Transverse colon (tissue), 4 donors: ENCODE measurements at regions not wholly inside any gene's neighbourhood (a gene's known extent, or its start where the extent isn't known, plus 50 kb on each side); places are given as distances from the start of the nearest gene placed in this dataset.

Experiments
- DNase-seq: peaks from one replicate; pipeline ENCODE4 v3.0.0-alpha.2; 2019
- H3K27ac ChIP-seq, 4 donors: fragments of 200-600 bp; sonication (generic); 2 replicates each; pipeline ENCODE4 v1.5.1; 2016 to 2018; ENCODE audit warnings: inconsistent platforms in 4 of 4
- H3K27me3 ChIP-seq: fragments of 200-600 bp; sonication (generic); 2 replicates; pipeline ENCODE4 v1.5.1; 2017; ENCODE audit warnings: inconsistent platforms
- H3K36me3 ChIP-seq, 4 donors: fragments of 200-600 bp; sonication (generic); 2 replicates each; pipeline ENCODE4 v1.5.1; 2017 to 2019; ENCODE audit warnings: inconsistent platforms in 4 of 4
- H3K4me1 ChIP-seq, 4 donors: fragments of 200-600 bp; sonication (generic); 2 replicates each; pipeline ENCODE4 v1.5.1; 2017 to 2020; ENCODE audit warnings: inconsistent platforms in 4 of 4
- H3K4me3 ChIP-seq, 4 donors: fragments of 200-600 bp; sonication (generic); 1 replicate in 1 of 4; 2 replicates in 3 of 4; pipeline versions ENCODE4 v1.5.1 to v1.6.1; 2017 to 2019; ENCODE audit warnings: inconsistent platforms in 4 of 4
- H3K9me3 ChIP-seq, 2 donors: fragments of 200-600 bp; sonication (generic); 2 replicates each; pipeline ENCODE4 v1.5.1; 2017 to 2019; ENCODE audit warnings: inconsistent platforms in 2 of 2
- CTCF ChIP-seq, 5 experiments: fragments of 200-600 bp in 3 of 5; fragments of 450-650 bp in 2 of 5; sonication (generic) in 3 of 5; IDR thresholded peaks; 1 replicate in 2 of 5; 2 replicates in 3 of 5; pipeline ENCODE4 v1.5.1; 2016 to 2017; ENCODE audit warnings: antibody characterized with exemption in 5 of 5, inconsistent platforms in 3 of 5, mild to moderate bottlenecking in 2 of 5, moderate library complexity in 1 of 5
- EP300 ChIP-seq: sonication (generic); formaldehyde crosslinking; IDR thresholded peaks from one replicate; pipeline ENCODE4 v1.6.1; 2017; ENCODE audit warnings: antibody characterized with exemption, low read depth
- POLR2A ChIP-seq: fragments of 450-650 bp; IDR thresholded peaks from one replicate; pipeline ENCODE4 v1.6.1; 2016; ENCODE audit warnings: antibody characterized with exemption, mild to moderate bottlenecking, moderate library complexity
- POLR2AphosphoS5 ChIP-seq, 3 donors: sonication (generic); formaldehyde crosslinking; IDR thresholded peaks; one replicate each; pipeline ENCODE4 v1.6.1; 2016; ENCODE audit warnings: antibody characterized with exemption in 3 of 3
- WGBS, 2 donors: methylation state at CpG; one replicate each; pipeline ENCODE4 v1.1.5; 2018; ENCODE audit warnings: low coverage in 1 of 2; 5-methylcytosine and 5-hydroxymethylcytosine counted together
- in situ Hi-C, 4 donors: fragments of 200-750 bp; cut with MboI; loops; one replicate each; pipeline versions ENCODE4 v1.15.0 to v1.15.1; 2017; ENCODE audit warnings: low sequenced_read_pairs in 3 of 4, low pct_ligation_motif_present in 1 of 4, low pct_unique_long_range_greater_than_20kb in 1 of 4
- intact Hi-C: fragments of 100-400 bp; cut with DNase I; formaldehyde crosslinking; loops from one replicate; pipeline ENCODE4 v1.15.1; 2023; ENCODE audit warnings: low total_unique reads

GRCh38 chr2:150612957-150613710 is 125.7 kb upstream of the RND3 start:
- Histone ChIP-seq H3K36me3 (no peaks in the 10 kb centered on the region), H3K4me1 (peaks cover 0 to 6% (median 2%) of the 10 kb centered on the region in 4 donors), H3K9me3 (no peaks in the 10 kb centered on the region), H3K27me3 (no peaks in the 10 kb centered on the region), H3K4me3 (no peak overlapping the region), H3K27ac (no peak overlapping the region)
- 45 to 46% methylated on average over 4 to 7 of the region's 7 CpGs for WGBS, 2 donors
- TF ChIP-seq POLR2AphosphoS5 (IDR thresholded peaks at IDR 0.05): no peak
- TF ChIP-seq CTCF (IDR thresholded peaks at IDR 0.05): no peak
- TF ChIP-seq POLR2A: no peak
- no peak for TF ChIP-seq EP300
- intact Hi-C loops (no loop called here), in situ Hi-C loops (loop anchor here in 2 of 4 donors (10.0 to 25.0 kb wide), 4 partner anchors 101 to 1026 kb away; partner anchors contain the start of gene MMADHC (in 1 of the 2))
- no peak for DNase-seq

- TF ChIP-seq EP300 (no peak), CTCF (IDR thresholded peaks at IDR 0.05) (peak; percentile 39 to 64 (median 49))
- Histone ChIP-seq H3K4me1 (peaks cover 0 to 6% (median 2%) of the 10 kb centered on the region in 4 donors), H3K27me3 (no peaks in the 10 kb centered on the region), H3K4me3 (no peak overlapping the region), H3K36me3 (no peaks in the 10 kb centered on the region), H3K9me3 (no peaks in the 10 kb centered on the region), H3K27ac (no peak overlapping the region)
- in situ Hi-C loops (loop anchor here in 2 of 4 donors (10.0 to 25.0 kb wide), 4 partner anchors 98 to 1023 kb away; partner anchors contain the start of gene MMADHC (in 1 of the 2)), intact Hi-C loops (no loop called here)
- peak; percentile 16 for DNase-seq
- 56 to 64% methylated on average over 2 to 6 of the region's 6 CpGs for WGBS, 2 donors
Observed at GRCh38 chr2:150610670-150611279, 123.3 kb upstream of the RND3 start.

- intact Hi-C loops: no loop called here
- no peak overlapping the region for H3K4me3 ChIP-seq
- in situ Hi-C loops: loop anchor here in 2 of 4 donors (10.0 to 25.0 kb wide), 4 partner anchors 98 to 1023 kb away; partner anchors contain the start of gene MMADHC (in 1 of the 2)
Observed at GRCh38 chr2:150609831-150610582, 122.5 kb upstream of the RND3 start.

More at GRCh38 chr2:150609831-150610582, 122.5 kb upstream of the RND3 start:
- TF ChIP-seq POLR2AphosphoS5 (IDR thresholded peaks at IDR 0.05) (peak in 2 of 3 donors; percentile 30 to 49), CTCF (IDR thresholded peaks at IDR 0.05) (no peak)
- no peak for DNase-seq
- Histone ChIP-seq H3K9me3 (no peaks in the 10 kb centered on the region), H3K4me1 (peaks cover 0 to 6% (median 2%) of the 10 kb centered on the region in 4 donors), H3K36me3 (no peaks in the 10 kb centered on the region), H3K27ac (no peak overlapping the region), H3K27me3 (no peaks in the 10 kb centered on the region)
- 59 to 61% methylated on average over 4 of the region's 4 CpGs for WGBS, 2 donors
